GM21619 (cell line): ENCODE measurements at regions not wholly inside any gene's neighbourhood (a gene's known extent, or its start where the extent isn't known, plus 50 kb on each side); places are given as distances from the start of the nearest gene placed in this dataset.
A peak's percentile ranks its signal among the peaks of the same experiment; 100 is the strongest.
"Not testable (repeated sequence)": the region's sequence is repeated elsewhere in the genome, so short reads cannot be mapped to it uniquely, and the experiment has no call there.

Experiments
- ATAC-seq: cut with Tn5 transposase; IDR thresholded peaks from one replicate; pipeline ENCODE4 v1.9.1; 2021; ENCODE audit not compliant: unreplicated experiment

DNA sequence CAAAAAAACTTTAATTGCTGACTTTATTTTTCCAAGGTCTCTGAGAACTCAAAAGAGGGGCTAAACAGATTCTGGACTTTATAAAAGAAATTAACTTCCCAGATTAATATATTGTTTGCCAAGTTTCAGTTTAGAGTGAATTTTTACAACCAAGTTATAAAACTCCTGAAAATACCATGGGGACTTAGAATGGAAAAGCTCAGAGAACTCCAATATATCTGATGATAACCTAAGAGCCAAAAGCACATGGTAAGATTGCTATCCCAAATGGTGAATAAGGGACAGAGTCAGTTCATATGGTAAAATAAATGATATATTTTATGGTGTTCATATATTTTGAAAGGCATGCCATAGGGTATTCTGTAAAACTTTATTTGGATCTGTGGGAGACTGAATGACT lies 470.9 kb downstream of the TTLL7 start:
- ATAC-seq, result no peak

DNA sequence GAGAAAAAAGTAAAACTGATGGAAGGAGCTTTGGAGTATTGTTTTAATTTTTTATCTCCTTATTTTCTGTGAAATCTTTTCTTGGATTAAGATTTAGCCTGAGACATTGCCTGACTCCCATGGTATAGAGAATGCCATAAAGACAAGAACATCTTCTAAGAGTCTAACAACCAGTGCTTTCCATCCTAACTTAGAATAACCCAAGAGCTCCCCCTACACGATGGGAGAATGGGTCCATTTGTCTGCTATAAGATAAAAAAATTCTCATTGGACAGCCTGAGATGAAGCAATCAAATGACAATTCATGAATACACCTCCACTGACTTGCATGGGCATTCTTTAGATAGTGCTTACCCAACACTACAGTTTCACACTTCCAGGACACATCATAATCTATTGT lies 478.1 kb downstream of the TTLL7 start:
- no peak for ATAC-seq

DNA sequence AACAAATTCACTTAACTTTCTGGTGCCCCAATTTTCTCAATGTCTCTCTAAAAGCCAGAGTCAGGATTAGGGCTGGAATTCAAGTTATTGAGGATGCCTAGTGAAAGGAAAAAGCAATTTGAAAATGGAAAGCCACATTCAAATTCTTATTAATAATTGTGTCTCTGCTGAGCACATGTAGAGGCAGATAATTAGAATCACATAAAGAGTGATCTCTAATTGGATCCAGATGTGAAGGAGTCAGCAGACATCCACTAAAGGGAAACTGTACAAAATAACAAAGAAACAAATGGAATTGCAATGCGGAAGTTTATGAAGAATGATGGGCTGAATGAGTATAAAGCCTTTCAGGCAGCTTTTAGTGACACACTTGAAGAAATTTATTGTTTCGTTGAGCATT lies 482.6 kb downstream of the TTLL7 start:
- ATAC-seq, result no peak

DNA sequence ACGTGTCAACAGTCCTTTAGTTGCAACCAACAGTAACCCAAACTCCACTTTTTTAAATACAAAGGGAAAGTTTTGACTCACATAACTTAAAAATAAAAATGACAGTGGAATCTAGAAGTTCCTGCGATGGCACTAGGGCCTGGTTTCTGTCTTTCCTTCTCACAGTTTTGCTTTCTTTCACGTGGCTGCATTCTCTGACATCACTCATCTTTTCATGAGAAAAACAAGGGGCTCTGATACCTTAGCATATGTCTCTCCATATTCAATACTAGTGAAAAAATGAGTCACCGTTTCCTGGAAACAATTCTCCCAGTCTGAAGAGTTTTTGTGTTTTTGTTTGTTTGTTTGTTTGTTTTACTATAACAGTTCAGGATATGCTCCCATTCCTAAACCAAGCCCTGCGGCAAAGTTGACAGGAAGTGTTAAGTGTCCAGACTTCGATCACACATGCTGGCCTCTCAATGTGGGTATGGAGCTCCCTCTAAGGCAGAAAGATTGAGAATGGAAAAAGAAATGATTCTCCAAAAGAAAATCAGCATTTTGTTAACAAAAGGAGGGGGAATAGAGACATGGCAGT lies 483.3 kb downstream of the TTLL7 start:
- ATAC-seq, result no peak

DNA sequence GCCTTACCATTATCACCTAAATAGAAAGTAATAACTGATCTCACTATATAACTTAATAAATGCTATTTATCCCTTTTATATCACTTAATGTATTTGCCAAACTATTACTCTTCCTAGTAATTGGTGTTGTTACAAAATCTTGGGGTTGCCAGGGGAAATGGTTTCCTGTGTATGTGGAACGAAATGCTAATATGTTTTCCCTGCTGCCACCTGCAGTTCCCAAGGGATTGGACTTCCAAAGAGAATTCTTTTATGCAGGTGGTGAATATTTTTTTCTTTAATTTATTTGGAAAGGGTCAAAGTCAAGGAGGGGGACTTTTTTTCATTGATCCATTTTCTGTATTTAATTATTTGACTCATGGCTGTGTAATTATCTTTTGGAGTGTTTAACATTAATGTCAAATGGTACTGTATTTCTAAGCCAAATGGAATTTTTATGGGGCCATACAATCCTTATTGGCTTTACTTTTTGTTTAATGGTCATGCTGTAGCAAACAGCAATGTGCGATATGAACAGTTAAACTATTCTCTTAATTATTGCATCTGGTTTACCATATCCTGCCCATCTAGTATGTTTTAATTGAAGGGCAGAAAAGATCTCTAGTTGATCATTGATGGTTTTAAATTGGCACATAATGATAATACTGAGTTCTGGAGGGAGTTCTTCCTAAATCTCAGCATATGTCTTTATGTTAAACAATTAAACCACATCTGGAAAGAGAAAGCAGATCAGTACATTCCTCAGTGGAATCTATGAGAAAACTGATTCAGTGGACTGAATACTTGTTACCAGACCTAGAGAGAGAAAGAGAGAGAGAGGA lies 486.3 kb downstream of the TTLL7 start:
- no peak for ATAC-seq

DNA sequence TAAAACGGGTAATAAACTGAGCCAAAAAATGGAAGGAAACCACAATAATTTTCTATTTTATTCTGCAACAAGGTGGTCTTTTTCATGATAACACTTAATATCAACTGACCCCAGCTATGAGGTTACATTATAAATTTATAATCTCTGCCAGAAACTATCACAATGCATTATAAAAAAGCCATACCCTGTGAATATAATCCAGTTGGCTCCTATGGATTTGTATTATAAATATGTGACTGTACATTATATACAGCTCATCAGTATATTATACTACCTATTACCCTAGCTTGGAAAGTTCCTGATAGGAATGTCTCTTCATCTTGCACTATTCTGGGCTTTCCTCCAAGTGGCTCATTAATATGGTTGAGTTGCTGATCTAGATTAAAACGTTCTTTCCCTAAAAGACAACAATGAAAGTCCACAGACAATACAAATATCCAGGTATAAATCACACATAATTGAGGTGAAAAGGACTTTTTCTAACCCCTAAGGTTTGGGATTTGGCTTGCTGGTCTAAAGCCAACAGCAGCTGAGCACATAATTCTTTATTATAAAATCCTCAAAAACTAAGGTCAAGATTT lies 487.7 kb downstream of the TTLL7 start:
- no peak for ATAC-seq

DNA sequence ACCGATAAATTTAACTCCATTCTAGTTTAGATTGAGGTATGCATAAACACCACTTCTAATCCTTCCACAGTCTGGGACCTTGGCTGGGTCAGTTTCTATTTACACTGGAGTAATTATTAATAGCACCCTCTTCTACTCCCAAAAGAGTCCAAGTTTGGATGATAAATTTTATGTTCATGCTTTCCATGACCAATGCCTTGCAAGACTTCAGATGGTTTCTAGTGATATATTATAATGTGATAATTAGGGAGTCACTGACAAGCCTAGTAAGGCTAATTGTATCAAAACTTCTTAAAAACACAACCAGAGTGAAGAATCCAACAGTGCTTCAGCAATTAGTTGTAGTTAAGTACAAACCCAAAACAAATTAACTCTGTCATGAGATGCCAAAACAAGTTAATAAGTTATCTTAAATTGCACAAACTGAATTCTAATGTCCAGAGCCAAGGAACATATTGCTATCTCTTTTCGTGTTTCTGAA lies 489.6 kb downstream of the TTLL7 start:
- ATAC-seq, result no peak

DNA sequence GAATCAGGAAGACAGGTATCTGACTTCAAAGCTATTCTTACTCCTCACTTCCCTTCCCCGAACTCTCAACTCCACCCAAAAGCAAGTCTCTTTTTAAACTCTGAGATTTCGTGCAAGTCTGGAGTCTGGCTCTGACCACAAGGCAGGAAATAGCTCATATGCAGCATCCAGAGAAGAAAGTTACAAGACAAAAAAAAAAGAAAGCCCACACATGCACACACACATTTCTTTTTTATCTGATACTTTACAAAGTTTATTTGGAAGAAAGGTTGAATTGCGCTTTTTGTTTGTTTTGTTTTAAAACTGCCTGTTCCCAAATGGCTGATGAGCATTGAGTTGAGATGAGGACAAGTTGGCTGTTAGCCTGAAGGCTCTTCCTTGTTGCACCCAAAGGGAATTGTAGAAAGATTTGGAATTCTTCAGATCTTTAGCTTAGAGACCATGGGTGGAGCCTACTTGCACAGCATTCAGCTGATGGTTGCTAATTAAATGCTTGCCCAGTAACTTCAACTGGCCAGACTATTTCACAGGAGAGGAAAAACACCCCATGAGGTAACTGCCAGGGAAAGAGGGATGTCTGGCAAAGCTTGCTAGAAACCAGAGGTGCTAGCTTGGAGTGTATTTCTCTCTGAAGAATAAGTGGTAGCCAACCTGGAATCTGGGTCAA lies 490.3 kb downstream of the TTLL7 start:
- ATAC-seq, result peak; percentile 98

DNA sequence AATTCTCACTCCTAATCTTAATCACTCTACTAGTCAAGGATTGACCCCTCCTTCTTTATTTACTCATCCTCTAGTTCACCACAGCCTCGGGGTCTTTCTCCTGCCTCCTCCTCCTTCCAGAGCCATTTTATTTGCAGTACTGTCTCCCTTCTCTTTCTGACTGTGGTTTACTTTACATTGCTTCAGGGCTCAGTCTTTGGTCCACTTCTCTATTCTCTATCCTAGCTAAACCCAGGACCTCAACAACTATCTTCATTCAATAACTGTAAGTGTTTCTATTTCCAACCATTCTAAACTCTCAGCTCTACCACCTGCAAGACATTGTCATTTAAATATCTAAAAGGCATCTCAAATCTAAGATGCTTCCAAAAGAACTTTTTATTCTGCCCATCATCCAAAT lies 493.8 kb downstream of the TTLL7 start:
- ATAC-seq, result no peak

DNA sequence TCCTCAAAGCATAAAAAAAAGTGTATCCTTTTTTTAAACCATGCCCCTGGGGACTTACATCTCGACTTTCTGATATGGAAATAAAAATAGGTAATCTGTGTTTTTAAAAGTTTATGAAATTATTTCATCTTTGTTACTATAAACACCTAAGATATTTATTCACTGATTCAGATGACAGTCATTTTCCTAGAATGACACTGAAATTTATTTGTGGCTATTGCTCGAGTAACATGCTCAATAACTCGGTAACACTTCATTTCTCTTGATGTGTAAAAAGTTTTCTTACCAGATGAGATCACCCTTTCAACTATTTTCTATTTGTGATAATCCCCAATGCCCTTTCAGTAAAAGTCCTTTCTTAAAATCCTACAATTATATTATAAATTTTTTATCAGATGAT lies 495.8 kb downstream of the TTLL7 start:
- no peak for ATAC-seq

DNA sequence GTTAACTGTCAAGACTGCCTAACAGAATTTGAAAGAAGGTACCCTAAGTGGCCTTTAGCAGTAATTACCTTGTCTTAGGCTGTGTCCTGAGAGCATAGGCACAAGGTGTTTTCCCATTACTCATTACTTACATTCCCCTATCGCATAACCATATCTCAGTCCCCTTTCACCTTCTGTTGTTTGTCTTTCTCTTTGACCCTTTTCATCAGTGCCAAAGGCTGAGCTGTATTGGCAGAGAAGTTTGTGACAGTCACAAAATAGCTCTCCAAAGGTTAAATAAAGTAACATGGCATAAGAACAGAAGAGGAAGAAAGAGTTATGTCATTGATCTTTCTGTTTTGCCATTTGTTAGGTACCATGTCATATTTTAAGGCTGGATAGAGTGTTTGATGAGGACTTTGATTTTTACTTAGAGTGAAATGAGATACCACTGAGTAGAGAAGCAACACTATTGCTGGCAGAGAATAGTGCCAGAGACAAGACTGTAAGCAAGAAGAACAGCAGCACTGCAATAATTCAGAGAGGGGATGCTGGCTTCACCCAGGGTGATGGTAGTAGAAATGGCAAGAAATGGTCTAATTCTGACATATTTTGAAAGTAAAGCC lies 497.8 kb downstream of the TTLL7 start:
- ATAC-seq, result peak; percentile 93

DNA sequence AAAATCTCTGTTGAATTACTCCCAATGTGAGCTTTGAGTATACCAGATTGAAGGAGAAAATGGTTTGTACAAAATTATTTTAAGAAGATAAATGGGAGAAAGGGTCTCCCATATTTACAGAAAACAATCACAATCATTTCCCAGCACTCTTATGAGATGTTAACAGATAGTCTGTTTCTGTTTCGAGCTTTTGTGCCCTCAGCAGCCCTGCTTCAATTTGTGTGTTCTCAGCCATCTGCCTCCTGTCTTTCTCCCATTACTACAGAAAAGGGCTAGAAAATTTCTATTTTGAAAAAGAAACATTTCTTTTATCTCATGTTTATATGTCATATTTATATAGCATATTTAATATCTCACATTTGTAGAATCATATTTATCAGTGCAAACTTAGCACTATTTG lies 498.4 kb downstream of the TTLL7 start:
- no peak for ATAC-seq

DNA sequence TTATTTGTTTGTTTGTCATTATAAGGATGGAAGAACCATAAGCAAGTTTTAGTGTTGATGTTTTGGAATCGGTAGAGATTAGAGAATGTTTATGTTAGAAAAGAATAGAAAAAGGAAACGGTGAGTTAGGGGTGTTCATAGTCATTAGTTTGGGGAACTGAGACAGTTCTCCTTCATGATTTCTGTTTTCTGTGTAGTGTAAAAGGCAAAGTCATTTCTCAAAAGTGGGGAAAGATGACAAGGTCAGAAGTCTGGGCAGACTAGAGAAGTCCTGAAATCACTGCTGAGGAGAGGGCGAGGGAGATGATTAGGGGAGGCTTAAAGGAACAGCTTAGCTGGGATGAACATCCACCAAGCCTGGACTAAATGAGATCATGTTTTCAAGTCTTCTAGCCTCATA lies 498.9 kb downstream of the TTLL7 start:
- peak; percentile 60 for ATAC-seq

DNA sequence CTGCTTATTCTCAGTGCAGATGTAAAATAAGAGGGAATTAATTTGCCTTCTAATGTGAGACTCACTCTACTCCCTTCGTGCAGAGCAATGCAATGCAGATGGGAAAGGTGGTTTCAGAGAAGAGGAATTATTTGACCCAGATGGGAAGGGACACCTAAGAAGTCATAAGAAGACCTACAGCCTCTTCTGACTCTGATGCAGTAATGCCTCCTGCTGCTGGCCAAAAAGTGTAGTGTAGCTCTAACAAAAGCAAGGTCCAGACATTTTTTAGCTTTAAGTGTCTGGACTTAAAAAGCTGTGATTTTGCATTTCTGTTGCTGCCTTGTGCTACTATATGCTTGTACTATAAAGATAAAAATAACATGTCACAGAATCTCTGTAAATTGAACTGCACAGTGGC lies 501.4 kb downstream of the TTLL7 start:
- no peak for ATAC-seq

DNA sequence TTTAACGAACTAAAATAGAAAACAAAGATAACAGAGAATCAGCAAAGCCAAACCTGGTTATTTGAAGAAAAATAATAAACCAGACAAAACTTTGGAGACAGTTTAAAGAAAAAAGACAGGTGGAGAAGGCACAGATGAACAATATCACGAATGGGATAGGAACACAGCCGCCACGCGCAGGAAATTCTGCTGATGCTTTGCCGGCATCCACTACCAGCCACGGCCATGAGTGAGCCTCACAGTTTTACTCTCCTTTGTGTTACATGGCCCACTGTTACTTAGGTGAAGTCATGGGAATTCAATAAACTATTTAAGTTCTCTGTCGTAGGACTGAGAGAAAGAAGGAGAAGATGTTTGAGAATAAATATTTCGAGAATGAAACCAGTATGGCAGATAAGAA lies 503.4 kb downstream of the TTLL7 start:
- no peak for ATAC-seq

DNA sequence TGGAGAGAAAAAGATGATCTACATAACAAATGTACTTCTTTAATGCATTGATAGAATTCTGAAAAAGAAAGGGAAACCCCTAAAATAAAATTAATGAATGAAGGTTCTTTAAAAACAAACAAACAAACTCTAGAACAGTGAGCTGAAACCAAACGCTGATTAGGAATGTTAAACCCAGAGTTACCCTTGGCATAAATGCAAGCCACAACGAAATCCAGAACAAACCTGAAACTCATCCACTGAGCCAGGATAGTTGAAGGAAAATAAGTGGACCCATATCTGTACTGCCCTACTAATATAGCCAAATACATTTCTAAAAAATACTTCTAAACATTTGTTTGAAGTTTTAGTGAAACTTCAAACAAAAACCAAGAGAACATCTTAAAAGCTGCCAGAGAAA lies 505.3 kb downstream of the TTLL7 start:
- no peak for ATAC-seq

DNA sequence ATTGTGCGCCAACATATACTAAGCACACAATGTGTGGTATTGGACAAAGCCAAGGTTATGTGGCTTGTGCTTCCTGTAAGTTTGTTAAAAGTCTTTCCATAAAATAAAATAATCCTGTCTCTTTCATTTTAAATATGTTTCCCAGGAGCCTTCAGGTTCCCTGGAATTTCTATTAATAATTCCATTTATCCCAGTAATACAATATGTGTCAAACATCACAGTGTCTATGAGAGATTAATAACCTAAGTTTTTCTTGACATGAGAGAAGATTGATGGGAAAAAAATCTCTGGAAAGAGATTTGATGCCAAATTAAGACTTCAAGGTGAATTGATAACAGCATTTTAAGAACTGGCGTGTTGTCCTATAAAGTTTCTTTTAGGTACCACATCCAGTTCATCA lies 507.0 kb downstream of the TTLL7 start:
- no peak for ATAC-seq

DNA sequence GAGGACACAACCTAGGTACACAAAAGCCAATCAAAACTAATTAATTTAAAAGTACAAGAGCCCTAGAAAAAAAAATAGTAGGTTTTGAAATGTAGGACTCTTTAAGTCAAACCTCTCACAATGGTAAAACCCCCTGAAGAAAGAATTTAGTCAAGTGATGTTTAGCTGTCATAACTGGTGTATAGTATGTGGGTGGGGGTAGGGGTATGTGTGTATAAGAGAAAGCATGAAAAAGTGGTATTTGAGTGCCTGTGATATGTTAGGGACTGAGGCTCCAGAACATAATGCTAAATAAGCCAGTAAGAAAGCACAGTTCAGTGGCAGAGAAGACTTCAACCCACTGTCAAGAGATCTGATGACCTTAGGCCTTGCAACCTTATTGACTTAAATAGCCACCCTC lies 507.9 kb downstream of the TTLL7 start:
- ATAC-seq, result no peak

DNA sequence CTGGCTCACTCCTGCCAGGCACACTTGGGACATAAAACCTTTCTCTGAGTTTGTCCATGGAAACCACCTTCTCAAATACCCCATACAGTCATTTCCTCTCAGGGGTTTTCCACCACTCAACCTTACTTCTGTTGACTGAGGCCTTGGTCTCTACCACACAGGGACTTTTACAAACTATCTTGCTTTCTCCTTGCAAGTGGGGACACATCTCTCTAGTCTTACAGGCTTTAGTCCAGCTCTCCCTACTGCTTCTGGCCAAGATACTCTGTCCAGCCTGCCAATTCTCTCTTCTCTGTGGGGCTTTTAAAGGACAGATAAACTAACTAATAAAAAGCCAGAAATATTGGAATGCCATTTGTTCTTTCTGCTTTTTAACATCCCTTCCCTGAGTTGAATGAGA lies 510.8 kb downstream of the TTLL7 start:
- peak; percentile 91 for ATAC-seq

DNA sequence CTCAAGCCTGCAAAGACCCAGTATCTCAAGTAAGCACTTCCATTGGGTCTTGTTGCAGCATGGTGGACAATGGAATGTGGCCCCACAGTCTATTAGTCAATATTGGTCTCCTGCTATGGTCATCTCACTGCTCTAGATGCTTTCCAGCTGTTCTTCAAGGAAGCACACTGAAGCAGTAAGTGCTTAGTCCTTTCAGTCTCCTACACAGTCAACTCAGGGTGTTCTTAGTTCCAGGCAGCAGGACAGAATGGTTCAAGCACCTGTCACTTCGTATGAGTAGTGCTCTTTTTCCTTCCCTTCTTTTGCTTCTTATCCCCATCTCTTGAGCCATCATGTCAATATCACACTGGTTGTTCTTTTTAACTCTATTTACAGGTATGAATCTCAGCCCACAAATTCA lies 511.5 kb downstream of the TTLL7 start:
- peak; percentile 26 for ATAC-seq

DNA sequence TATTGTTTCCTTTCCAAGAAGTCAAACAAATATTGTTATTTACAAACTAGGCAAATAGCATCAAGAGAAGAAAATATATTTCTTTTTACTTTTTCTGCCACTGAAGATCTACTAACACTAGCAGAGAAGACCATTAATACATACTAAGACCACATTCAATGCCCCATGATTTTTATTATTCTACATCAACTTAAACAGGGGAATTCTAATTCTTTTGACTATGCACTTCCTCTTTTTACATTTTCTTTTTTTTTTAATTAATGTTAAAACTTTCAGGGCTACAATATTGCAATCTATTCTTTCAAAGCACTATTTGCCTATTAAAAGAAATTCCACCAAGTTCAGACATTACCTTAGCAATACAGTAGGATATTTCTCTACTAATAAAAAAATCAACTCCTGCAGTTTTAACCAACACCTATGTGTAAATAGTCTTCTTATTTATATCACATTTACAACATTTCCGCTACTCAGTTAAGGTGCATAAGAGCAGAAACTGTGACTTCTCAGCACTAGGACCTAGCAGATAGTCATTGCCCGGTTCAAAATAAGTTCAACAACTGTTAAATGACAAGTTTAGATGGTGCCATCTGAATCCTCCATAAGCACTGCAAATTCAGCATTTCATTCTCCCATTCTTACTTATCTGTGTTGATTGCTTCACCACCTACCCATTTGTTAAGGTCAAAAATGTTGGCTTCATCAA lies 513.5 kb downstream of the TTLL7 start:
- ATAC-seq, result not testable (repeated sequence)
